ENCODE measurements at regions not wholly inside any gene's neighbourhood (a gene's known extent, or its start where the extent isn't known, plus 50 kb on each side); places are given as distances from the start of the nearest gene placed in this dataset.

- ATAC-seq (ENCODE audit: insufficient read depth, low FRiP score) (no peak), DNase-seq (no peak)
- WGBS, 2 donors, result 67 to 82% methylated on average over 1 of the region's 1 CpG
- Histone ChIP-seq H3K9ac (ENCODE audit: insufficient read depth in 1 of 2, low read length in 2 of 2) (no peak overlapping the region), H3K27me3 (ENCODE audit: control insufficient read depth in 3 of 3, insufficient read depth in 3 of 3, low read length in 2 of 3) (no peaks in the 10 kb centered on the region), H3K9me3 (ENCODE audit: control insufficient read depth in 4 of 4, insufficient read depth in 3 of 4, low read length in 3 of 4) (no peaks in the 10 kb centered on the region), H3K4me3 (no peak overlapping the region), H3K27ac (ENCODE audit: low read depth in 1 of 2, low read length in 1 of 2) (no peak overlapping the region), H3K36me3 (ENCODE audit: control insufficient read depth in 4 of 4, insufficient read depth in 4 of 4, low read length in 4 of 4) (no peaks in the 10 kb centered on the region), H3K4me1 (ENCODE audit: control insufficient read depth in 5 of 5, insufficient read depth in 5 of 5, low read length in 5 of 5) (no peaks in the 10 kb centered on the region)
- no peak for TF ChIP-seq CTCF (IDR thresholded peaks at IDR 0.05; ENCODE audit: control extremely low read depth, extremely low read depth)
These were observed 321.5 kb upstream of the RPS23 start for GRCh38 chr5:82599692-82600091.

- Histone ChIP-seq H3K36me3 (ENCODE audit: control insufficient read depth in 4 of 4, insufficient read depth in 4 of 4, low read length in 4 of 4) (no peaks in the 10 kb centered on the region), H3K4me3 (no peak overlapping the region), H3K27me3 (ENCODE audit: control insufficient read depth in 3 of 3, insufficient read depth in 3 of 3, low read length in 2 of 3) (no peaks in the 10 kb centered on the region), H3K9me3 (ENCODE audit: control insufficient read depth in 4 of 4, insufficient read depth in 3 of 4, low read length in 3 of 4) (no peaks in the 10 kb centered on the region), H3K9ac (ENCODE audit: insufficient read depth in 1 of 2, low read length in 2 of 2) (no peak overlapping the region), H3K4me1 (ENCODE audit: control insufficient read depth in 5 of 5, insufficient read depth in 5 of 5, low read length in 5 of 5) (no peaks in the 10 kb centered on the region), H3K27ac (ENCODE audit: low read depth in 1 of 2, low read length in 1 of 2) (no peak overlapping the region)
- DNase-seq, result no peak
- no peak for ATAC-seq (ENCODE audit: insufficient read depth, low FRiP score)
- TF ChIP-seq CTCF (IDR thresholded peaks at IDR 0.05; ENCODE audit: control extremely low read depth, extremely low read depth), result no peak
- 71 to 87% methylated on average over 1 of the region's 1 CpG for WGBS, 2 donors
These were observed 320.9 kb upstream of the RPS23 start for GRCh38 chr5:82599030-82599429.

- DNase-seq, result no peak
- ATAC-seq (ENCODE audit: insufficient read depth, low FRiP score), result no peak
- no peaks in the 10 kb centered on the region for H3K36me3 ChIP-seq (ENCODE audit: control insufficient read depth in 4 of 4, insufficient read depth in 4 of 4, low read length in 4 of 4)
- no peak for TF ChIP-seq CTCF (IDR thresholded peaks at IDR 0.05; ENCODE audit: control extremely low read depth, extremely low read depth)
- no peaks in the 10 kb centered on the region for H3K9me3 ChIP-seq (ENCODE audit: control insufficient read depth in 4 of 4, insufficient read depth in 3 of 4, low read length in 3 of 4)
- H3K27me3 ChIP-seq (ENCODE audit: control insufficient read depth in 3 of 3, insufficient read depth in 3 of 3, low read length in 2 of 3), result no peaks in the 10 kb centered on the region
- H3K4me3 ChIP-seq, result no peak overlapping the region
- no peak overlapping the region for H3K9ac ChIP-seq (ENCODE audit: insufficient read depth in 1 of 2, low read length in 2 of 2)
- no peaks in the 10 kb centered on the region for H3K4me1 ChIP-seq (ENCODE audit: control insufficient read depth in 5 of 5, insufficient read depth in 5 of 5, low read length in 5 of 5)
- H3K27ac ChIP-seq (ENCODE audit: low read depth in 1 of 2, low read length in 1 of 2), result no peak overlapping the region
These were observed 319.3 kb upstream of the RPS23 start for GRCh38 chr5:82597437-82597836.

GRCh38 chr5:82596451-82596850 lies 318.3 kb upstream of the RPS23 start:
- no peak overlapping the region for H3K4me3 ChIP-seq
- no peak overlapping the region for H3K9ac ChIP-seq (ENCODE audit: insufficient read depth in 1 of 2, low read length in 2 of 2)
- H3K9me3 ChIP-seq (ENCODE audit: control insufficient read depth in 4 of 4, insufficient read depth in 3 of 4, low read length in 3 of 4), result no peaks in the 10 kb centered on the region
- DNase-seq, result no peak
- no peaks in the 10 kb centered on the region for H3K36me3 ChIP-seq (ENCODE audit: control insufficient read depth in 4 of 4, insufficient read depth in 4 of 4, low read length in 4 of 4)
- no peak for ATAC-seq (ENCODE audit: insufficient read depth, low FRiP score)
- H3K27ac ChIP-seq (ENCODE audit: low read depth in 1 of 2, low read length in 1 of 2), result no peak overlapping the region
- no peaks in the 10 kb centered on the region for H3K27me3 ChIP-seq (ENCODE audit: control insufficient read depth in 3 of 3, insufficient read depth in 3 of 3, low read length in 2 of 3)
- TF ChIP-seq CTCF (IDR thresholded peaks at IDR 0.05; ENCODE audit: control extremely low read depth, extremely low read depth), result no peak
- WGBS, 2 donors, result 90 to 91% methylated on average over 5 of the region's 5 CpGs
- no peaks in the 10 kb centered on the region for H3K4me1 ChIP-seq (ENCODE audit: control insufficient read depth in 5 of 5, insufficient read depth in 5 of 5, low read length in 5 of 5)
